Psoas muscle (tissue), 7 donors: ENCODE measurements at regions not wholly inside any gene's neighbourhood (a gene's known extent, or its start where the extent isn't known, plus 50 kb on each side); places are given as distances from the start of the nearest gene placed in this dataset.

Experiments used
- ATAC-seq, 4 donors: fragments of 200-7000 bp; cut with Tn5 transposase; one replicate each; pipeline ENCODE4 v1.9.1; 2020; ENCODE audit warnings: moderate library complexity in 3 of 4, mild to moderate bottlenecking in 2 of 4
- DNase-seq, 2 donors: peaks; one replicate each; pipeline ENCODE4 v3.0.0-alpha.2; 2020
- H3K27ac ChIP-seq: fragments of 200-600 bp; one replicate; pipeline ENCODE4 v1.8.0; 2022
- H3K27me3 ChIP-seq, 3 donors: fragments of 200-600 bp in 1 of 3; one replicate each; pipeline versions ENCODE4 v1.6.1 to v1.8.0; 2013 to 2022; ENCODE audit warnings: low read length in 2 of 3, mild to moderate bottlenecking in 2 of 3, moderate library complexity in 1 of 3; ENCODE audit not compliant: insufficient read depth in 3 of 3
- H3K36me3 ChIP-seq, 2 donors: fragments of 200-600 bp in 1 of 2; one replicate each; pipeline versions ENCODE4 v1.6.1 to v1.8.0; 2013 to 2022; ENCODE audit warnings: low read depth in 1 of 2, mild to moderate bottlenecking in 1 of 2, moderate library complexity in 1 of 2; ENCODE audit not compliant: insufficient read depth in 1 of 2
- H3K4me1 ChIP-seq: fragments of 200-600 bp; one replicate; pipeline ENCODE4 v1.8.0; 2022
- H3K4me3 ChIP-seq: fragments of 200-600 bp; one replicate; pipeline ENCODE4 v1.8.0; 2022; ENCODE audit warnings: mild to moderate bottlenecking
- H3K9me3 ChIP-seq: fragments of 200-600 bp; one replicate; pipeline ENCODE4 v1.8.0; 2022
- WGBS, 3 donors: extraction: QIAGEN DNeasy Blood & Tissue Kit; methylation state at CpG; one replicate each; pipeline versions ENCODE4 v1.1.6 to v1.1.7; 2013; 5-methylcytosine and 5-hydroxymethylcytosine counted together
- intact Hi-C, 2 donors: fragments of 100-400 bp; cut with DNase I; formaldehyde crosslinking; loops; one replicate each; pipeline versions ENCODE4 v1.11.0 to v1.14.2; 2022
- TF ChIP-seq, protein P1 (sequence below): fragments of 200-600 bp; IDR thresholded peaks from one replicate; pipeline ENCODE4 v1.8.0; 2022; ENCODE audit warnings: antibody characterized with exemption
- donor health status: healthy with polysubstance abuse.
- donor health status: DM: no; HTN: no; CAD: no; lungs with moderate emphysema.
- donor health status: Bipolar disorder and iron deficiency.
- donor health status: healthy.
- donor health status: DM: yes; HTN: yes; CAD: no.
- donor health status: DM: no; HTN: no; CAD: no.
- donor health status: DM: yes; HTN: yes; CAD: no.

DNA sequence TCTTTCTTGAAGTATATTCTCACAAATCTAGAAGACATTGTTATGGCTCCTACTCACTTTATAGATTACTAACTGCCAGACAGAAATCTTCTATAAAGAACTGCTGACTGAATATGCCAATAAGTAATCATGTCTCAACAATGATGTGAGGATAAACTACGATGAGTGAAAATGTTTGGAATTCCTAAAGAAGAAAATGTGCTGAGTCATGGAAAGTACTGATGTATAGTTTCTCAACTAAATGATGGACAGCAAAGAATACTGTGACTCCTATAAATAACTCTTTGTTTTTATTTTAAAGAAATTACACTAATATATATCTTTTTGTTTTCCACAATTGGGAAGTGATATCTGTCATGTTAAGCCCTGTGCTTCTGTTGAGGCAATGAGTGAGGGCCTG, 232.9 kb downstream of the LNPK start:
- no peak overlapping the region for H3K27ac ChIP-seq
- H3K36me3 ChIP-seq, result no peaks in the 10 kb centered on the region
- WGBS, 3 donors, result 28 to 52% (median 40%) methylated on average over 1 of the region's 1 CpG
- intact Hi-C loops, result no loop called here
- no peak overlapping the region for H3K4me3 ChIP-seq
- peaks cover 7% of the 10 kb centered on the region for H3K4me1 ChIP-seq
- no peaks in the 10 kb centered on the region for H3K9me3 ChIP-seq
- TF ChIP-seq, protein P1, sequence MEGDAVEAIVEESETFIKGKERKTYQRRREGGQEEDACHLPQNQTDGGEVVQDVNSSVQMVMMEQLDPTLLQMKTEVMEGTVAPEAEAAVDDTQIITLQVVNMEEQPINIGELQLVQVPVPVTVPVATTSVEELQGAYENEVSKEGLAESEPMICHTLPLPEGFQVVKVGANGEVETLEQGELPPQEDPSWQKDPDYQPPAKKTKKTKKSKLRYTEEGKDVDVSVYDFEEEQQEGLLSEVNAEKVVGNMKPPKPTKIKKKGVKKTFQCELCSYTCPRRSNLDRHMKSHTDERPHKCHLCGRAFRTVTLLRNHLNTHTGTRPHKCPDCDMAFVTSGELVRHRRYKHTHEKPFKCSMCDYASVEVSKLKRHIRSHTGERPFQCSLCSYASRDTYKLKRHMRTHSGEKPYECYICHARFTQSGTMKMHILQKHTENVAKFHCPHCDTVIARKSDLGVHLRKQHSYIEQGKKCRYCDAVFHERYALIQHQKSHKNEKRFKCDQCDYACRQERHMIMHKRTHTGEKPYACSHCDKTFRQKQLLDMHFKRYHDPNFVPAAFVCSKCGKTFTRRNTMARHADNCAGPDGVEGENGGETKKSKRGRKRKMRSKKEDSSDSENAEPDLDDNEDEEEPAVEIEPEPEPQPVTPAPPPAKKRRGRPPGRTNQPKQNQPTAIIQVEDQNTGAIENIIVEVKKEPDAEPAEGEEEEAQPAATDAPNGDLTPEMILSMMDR, result no peak
- ATAC-seq (no peak), DNase-seq (no peak)
- no peaks in the 10 kb centered on the region for H3K27me3 ChIP-seq

DNA sequence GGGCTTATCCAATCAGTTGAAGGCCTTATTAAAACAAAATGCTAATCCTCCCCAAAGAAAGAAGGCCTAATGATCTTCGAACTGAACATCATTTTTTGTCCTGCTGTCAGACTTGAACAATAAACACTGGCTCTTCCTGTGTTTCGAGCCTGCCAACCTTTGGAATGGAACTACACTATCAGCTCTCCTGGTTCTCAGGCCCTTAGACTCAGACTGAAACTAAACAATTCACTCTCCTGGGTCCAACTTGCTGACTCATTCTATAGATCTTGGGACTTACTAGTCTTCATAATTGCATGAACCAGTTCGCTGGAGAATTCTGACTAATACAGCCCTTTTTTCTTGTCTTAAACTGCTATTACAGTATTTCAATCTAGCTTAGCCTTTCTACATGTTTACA, 235.2 kb downstream of the LNPK start:
- Histone ChIP-seq H3K27ac (no peak overlapping the region), H3K4me3 (no peak overlapping the region), H3K9me3 (no peaks in the 10 kb centered on the region), H3K4me1 (peaks cover 7% of the 10 kb centered on the region), H3K27me3 (no peaks in the 10 kb centered on the region), H3K36me3 (no peaks in the 10 kb centered on the region)
- intact Hi-C loops, result no loop called here
- WGBS, 3 donors, result 55 to 65% (median 60%) methylated on average over 3 of the region's 3 CpGs
- TF ChIP-seq, protein P1, result no peak
- no peak for ATAC-seq
- DNase-seq, result no peak

DNA sequence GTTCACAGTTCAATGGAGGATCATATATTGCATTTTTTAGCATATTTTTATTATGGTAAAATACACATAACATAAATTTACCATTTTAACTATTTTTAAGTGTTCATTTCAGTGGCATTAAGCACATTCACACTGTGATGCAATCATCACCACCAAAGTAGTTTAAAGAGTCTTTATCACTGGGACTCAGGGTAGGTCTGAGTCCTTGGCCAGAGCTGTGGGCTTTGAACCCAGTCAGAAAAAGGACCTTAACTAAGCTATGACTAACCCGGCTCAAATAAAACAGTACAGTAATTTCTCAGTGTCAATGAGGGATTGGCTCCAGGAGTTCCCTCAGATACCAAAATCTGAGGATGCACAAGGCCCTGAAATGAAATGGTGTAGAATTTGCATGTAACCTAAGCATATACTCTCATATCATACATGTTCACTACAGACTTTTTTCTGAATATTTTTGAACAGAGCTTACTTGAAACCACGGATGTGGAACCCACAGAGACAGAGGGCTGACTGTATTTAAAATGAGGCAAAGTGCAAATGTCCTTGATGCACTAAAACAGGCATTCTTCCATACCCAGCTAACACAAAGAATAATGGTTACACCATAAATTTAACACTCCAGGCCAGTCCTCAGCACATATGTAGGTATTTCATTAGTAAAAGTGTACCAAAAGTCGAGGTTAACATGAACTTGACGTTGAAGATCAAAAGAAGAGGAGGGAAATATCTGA, 246.2 kb downstream of the LNPK start:
- no peaks in the 10 kb centered on the region for H3K9me3 ChIP-seq
- ATAC-seq (peak in 1 of 4 donors; percentile 33), DNase-seq (no peak)
- intact Hi-C loops, result no loop called here
- no peaks in the 10 kb centered on the region for H3K27me3 ChIP-seq
- TF ChIP-seq, protein P1, result no peak
- no peak overlapping the region for H3K4me3 ChIP-seq
- H3K27ac ChIP-seq, result no peak overlapping the region
- no peaks in the 10 kb centered on the region for H3K36me3 ChIP-seq
- 53 to 65% (median 59%) methylated on average over 4 of the region's 4 CpGs for WGBS, 3 donors
- H3K4me1 ChIP-seq, result peaks cover 13% of the 10 kb centered on the region

DNA sequence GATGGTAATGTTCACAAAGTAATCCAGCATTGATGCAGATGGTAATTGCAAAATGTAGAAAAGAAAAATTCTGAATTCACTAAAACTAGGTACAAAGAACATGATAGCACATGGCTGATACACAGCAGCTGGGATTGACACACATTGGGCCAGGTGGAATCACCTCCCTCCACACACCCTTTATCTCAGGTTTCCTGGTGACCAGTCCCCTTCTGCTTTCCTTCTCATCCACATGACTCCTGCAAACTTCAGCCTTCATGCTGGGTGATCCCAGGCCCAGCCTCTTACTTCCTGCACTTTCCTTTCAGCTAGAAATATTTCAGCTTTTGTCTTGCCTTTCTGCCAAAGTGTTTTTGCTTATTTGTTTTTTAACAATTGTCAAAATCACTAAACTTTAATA, 246.9 kb downstream of the LNPK start:
- H3K36me3 ChIP-seq, result no peaks in the 10 kb centered on the region
- intact Hi-C loops, result no loop called here
- TF ChIP-seq, protein P1, result no peak
- H3K27ac ChIP-seq, result peak overlapping the region; percentile 64
- peaks cover 13% of the 10 kb centered on the region for H3K4me1 ChIP-seq
- ATAC-seq (peak in 2 of 4 donors; percentile 48 to 52), DNase-seq (no peak)
- H3K27me3 ChIP-seq, result no peaks in the 10 kb centered on the region
- H3K9me3 ChIP-seq, result no peaks in the 10 kb centered on the region
- H3K4me3 ChIP-seq, result no peak overlapping the region

DNA sequence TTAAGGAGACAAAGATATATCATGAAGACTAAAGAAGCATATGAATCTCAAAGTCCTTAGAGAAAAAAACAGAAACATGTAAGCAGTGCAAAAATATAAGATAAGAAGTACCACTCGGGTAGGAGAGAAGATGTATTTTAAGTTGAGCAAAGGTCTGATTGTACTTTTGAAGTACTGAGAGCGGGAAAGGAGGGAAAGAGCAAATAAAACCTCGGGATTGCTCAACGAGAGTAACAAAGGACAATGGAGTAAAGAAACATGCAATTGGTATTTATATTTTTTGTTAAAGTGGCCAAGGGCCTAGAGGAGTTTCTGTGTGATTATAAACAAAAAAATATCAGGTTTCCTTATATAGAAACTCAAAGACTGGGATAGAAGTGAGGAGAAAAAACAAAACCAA, 251.9 kb downstream of the LNPK start:
- ATAC-seq (no peak), DNase-seq (no peak)
- peaks cover 12% of the 10 kb centered on the region for H3K4me1 ChIP-seq
- TF ChIP-seq, protein P1, result no peak
- 82 to 87% (median 85%) methylated on average over 4 of the region's 4 CpGs for WGBS, 3 donors
- H3K4me3 ChIP-seq, result no peak overlapping the region
- H3K27me3 ChIP-seq, result no peaks in the 10 kb centered on the region
- H3K27ac ChIP-seq, result no peak overlapping the region
- intact Hi-C loops, result loop anchor here in 1 of 2 donors (5.0 kb wide), 1 partner anchor 107 kb away; no protein-coding TSS in a partner anchor
- H3K36me3 ChIP-seq, result no peaks in the 10 kb centered on the region
- H3K9me3 ChIP-seq, result no peaks in the 10 kb centered on the region
